Thyroid gland (tissue), 4 donors: ENCODE measurements at regions not wholly inside any gene's neighbourhood (a gene's known extent, or its start where the extent isn't known, plus 50 kb on each side); places are given as distances from the start of the nearest gene placed in this dataset.

Source experiments
- POLR2A ChIP-seq, 2 donors: fragments of 450-650 bp; IDR thresholded peaks; one replicate each; pipeline ENCODE4 v1.6.1; 2017; ENCODE audit warnings: antibody characterized with exemption in 2 of 2, mild to moderate bottlenecking in 2 of 2, moderate library complexity in 1 of 2
- TF ChIP-seq, protein P1 (sequence below), 6 experiments: fragments of 200-600 bp in 3 of 6; fragments of 450-650 bp in 3 of 6; sonication (generic) in 3 of 6; IDR thresholded peaks; one replicate each; pipeline ENCODE4 v1.5.1; 2016 to 2019; ENCODE audit warnings: antibody characterized with exemption in 6 of 6, mild to moderate bottlenecking in 2 of 6, inconsistent platforms in 1 of 6, moderate library complexity in 1 of 6

DNA sequence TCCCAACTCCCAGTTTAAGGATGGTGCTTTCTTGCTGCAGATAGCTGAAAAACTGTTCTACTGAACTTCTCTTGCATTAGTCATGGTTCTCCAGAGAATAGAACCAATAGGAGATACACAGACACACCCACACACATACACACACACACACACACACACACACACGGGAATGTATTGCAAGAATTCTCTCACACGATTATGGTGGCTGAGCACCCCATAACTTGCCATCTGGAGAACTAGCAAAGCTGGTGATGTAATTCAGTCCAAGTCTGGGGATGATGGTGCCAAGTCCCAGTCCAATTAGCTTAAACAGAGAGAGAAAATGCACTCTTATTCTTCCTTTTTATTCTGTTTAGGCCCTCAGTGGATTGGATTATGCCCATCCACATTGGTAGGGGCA is 643.9 kb downstream of the DIAPH3 start:
- TF ChIP-seq, protein P1, sequence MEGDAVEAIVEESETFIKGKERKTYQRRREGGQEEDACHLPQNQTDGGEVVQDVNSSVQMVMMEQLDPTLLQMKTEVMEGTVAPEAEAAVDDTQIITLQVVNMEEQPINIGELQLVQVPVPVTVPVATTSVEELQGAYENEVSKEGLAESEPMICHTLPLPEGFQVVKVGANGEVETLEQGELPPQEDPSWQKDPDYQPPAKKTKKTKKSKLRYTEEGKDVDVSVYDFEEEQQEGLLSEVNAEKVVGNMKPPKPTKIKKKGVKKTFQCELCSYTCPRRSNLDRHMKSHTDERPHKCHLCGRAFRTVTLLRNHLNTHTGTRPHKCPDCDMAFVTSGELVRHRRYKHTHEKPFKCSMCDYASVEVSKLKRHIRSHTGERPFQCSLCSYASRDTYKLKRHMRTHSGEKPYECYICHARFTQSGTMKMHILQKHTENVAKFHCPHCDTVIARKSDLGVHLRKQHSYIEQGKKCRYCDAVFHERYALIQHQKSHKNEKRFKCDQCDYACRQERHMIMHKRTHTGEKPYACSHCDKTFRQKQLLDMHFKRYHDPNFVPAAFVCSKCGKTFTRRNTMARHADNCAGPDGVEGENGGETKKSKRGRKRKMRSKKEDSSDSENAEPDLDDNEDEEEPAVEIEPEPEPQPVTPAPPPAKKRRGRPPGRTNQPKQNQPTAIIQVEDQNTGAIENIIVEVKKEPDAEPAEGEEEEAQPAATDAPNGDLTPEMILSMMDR (IDR thresholded peaks at IDR 0.05): no peak
- no peak for TF ChIP-seq POLR2A (IDR thresholded peaks at IDR 0.05)
